CD14-positive monocyte (primary cell): ENCODE measurements at regions not wholly inside any gene's neighbourhood (a gene's known extent, or its start where the extent isn't known, plus 50 kb on each side); places are given as distances from the start of the nearest gene placed in this dataset.

Experiments used
- DNase-seq, 3 donors: peaks; one replicate each; pipeline ENCODE4 v3.0.0-alpha.2; 2011 to 2022
- H2AFZ ChIP-seq: 2 replicates; pipeline ENCODE4 v1.6.0; 2012; ENCODE audit warnings: mild to moderate bottlenecking, low read depth, low read length, inconsistent platforms; ENCODE audit not compliant: insufficient read depth, poor library complexity, severe bottlenecking
- H3K27ac ChIP-seq, 2 donors: 1 replicate in 1 of 2; 2 replicates in 1 of 2; pipeline ENCODE4 v1.5.1; 2012 to 2013; ENCODE audit warnings: low read length in 2 of 2, control low read depth in 1 of 2, inconsistent platforms in 1 of 2, low read depth in 1 of 2, mild to moderate bottlenecking in 1 of 2
- H3K27me3 ChIP-seq, 2 donors: one replicate each; pipeline versions ENCODE4 v1.6.0 to v1.6.1; 2011 to 2013; ENCODE audit warnings: low read length in 2 of 2; ENCODE audit not compliant: control insufficient read depth in 2 of 2, insufficient read depth in 2 of 2
- H3K36me3 ChIP-seq, 2 donors: replicated peaks in 1 of 2; 1 replicate in 1 of 2; 2 replicates in 1 of 2; pipeline versions ENCODE4 v1.5.1 to v1.6.1; 2012 to 2013; ENCODE audit warnings: low read length in 2 of 2, control low read depth in 1 of 2, inconsistent platforms in 1 of 2, mild to moderate bottlenecking in 1 of 2; ENCODE audit not compliant: insufficient read depth in 2 of 2, control insufficient read depth in 1 of 2
- H3K4me1 ChIP-seq, 2 donors: 1 replicate in 1 of 2; 2 replicates in 1 of 2; pipeline versions ENCODE4 v1.5.1 to v1.6.1; 2012 to 2013; ENCODE audit warnings: low read length in 2 of 2, control low read depth in 1 of 2, inconsistent platforms in 1 of 2, mild to moderate bottlenecking in 1 of 2, moderate library complexity in 1 of 2; ENCODE audit not compliant: insufficient read depth in 2 of 2, control insufficient read depth in 1 of 2
- H3K4me2 ChIP-seq: replicated peaks from 2 replicates; pipeline ENCODE3; 2012; ENCODE audit warnings: low read length, moderate library complexity, mild to moderate bottlenecking; ENCODE audit not compliant: poor library complexity, severe bottlenecking; ENCODE audit errors: extremely low read depth
- H3K4me3 ChIP-seq, 3 experiments: fragments of 200-600 bp in 1 of 3; sonication (generic) in 1 of 3; replicated peaks in 1 of 3; 1 replicate in 2 of 3; 2 replicates in 1 of 3; pipeline ENCODE4 v1.5.1; 2011 to 2013; ENCODE audit warnings: low read length in 3 of 3, mild to moderate bottlenecking in 3 of 3, control low read depth in 2 of 3, low read depth in 2 of 3, inconsistent platforms in 1 of 3, moderate library complexity in 1 of 3
- H3K79me2 ChIP-seq: 2 replicates; pipeline ENCODE4 v1.6.0; 2012; ENCODE audit warnings: mild to moderate bottlenecking, control low read depth, inconsistent platforms, low read length, moderate library complexity; ENCODE audit not compliant: insufficient read depth
- H3K9ac ChIP-seq: 2 replicates; pipeline ENCODE4 v1.6.0; 2017; ENCODE audit warnings: low read length, mild to moderate bottlenecking; ENCODE audit not compliant: insufficient read depth, poor library complexity, severe bottlenecking
- H3K9me3 ChIP-seq, 2 donors: replicated peaks in 1 of 2; 1 replicate in 1 of 2; 2 replicates in 1 of 2; pipeline versions ENCODE4 v1.5.1 to v1.6.1; 2012 to 2013; ENCODE audit warnings: low read length in 2 of 2, control low read depth in 1 of 2; ENCODE audit not compliant: control insufficient read depth in 1 of 2, insufficient read depth in 1 of 2
- H4K20me1 ChIP-seq: 2 replicates; pipeline ENCODE4 v1.6.0; 2012; ENCODE audit warnings: mild to moderate bottlenecking, low read length, control low read depth, moderate library complexity; ENCODE audit not compliant: insufficient read depth
- H3K27ac Mint-ChIP-seq, 7 donors: one replicate each; pipeline ENCODE4 v1.8.0; 2020; ENCODE audit warnings: mild to moderate bottlenecking in 7 of 7, mixed read lengths in 7 of 7, moderate library complexity in 6 of 7, inconsistent platforms in 2 of 7
- H3K27me3 Mint-ChIP-seq, 3 donors: one replicate each; pipeline ENCODE4 v1.8.0; 2021 to 2022; ENCODE audit warnings: low read depth in 3 of 3, mild to moderate bottlenecking in 3 of 3, mixed read lengths in 3 of 3, moderate library complexity in 3 of 3, inconsistent platforms in 1 of 3
- H3K36me3 Mint-ChIP-seq, 2 donors: one replicate each; pipeline ENCODE4 v1.8.0; 2020; ENCODE audit warnings: mixed read lengths in 2 of 2, inconsistent platforms in 1 of 2, mild to moderate bottlenecking in 1 of 2
- H3K4me1 Mint-ChIP-seq: one replicate; pipeline ENCODE4 v1.8.0; 2020; ENCODE audit warnings: mild to moderate bottlenecking, mixed read lengths
- H3K4me3 Mint-ChIP-seq, 2 donors: one replicate each; pipeline ENCODE4 v1.8.0; 2020; ENCODE audit warnings: mild to moderate bottlenecking in 2 of 2, mixed read lengths in 2 of 2, moderate library complexity in 1 of 2
- H3K9me3 Mint-ChIP-seq, 7 donors: one replicate each; pipeline ENCODE4 v1.8.0; 2020 to 2022; ENCODE audit warnings: mixed read lengths in 7 of 7, mild to moderate bottlenecking in 6 of 7, moderate library complexity in 6 of 7, inconsistent platforms in 2 of 7
- WGBS: methylation state at CpG from one replicate; pipeline ENCODE4 v1.1.5; 2013; ENCODE audit warnings: missing lambda C conversion rate; ENCODE audit not compliant: insufficient coverage; 5-methylcytosine and 5-hydroxymethylcytosine counted together
- intact Hi-C, 2 donors: fragments of 100-400 bp; cut with micrococcal nuclease; formaldehyde crosslinking; loops; one replicate each; pipeline versions ENCODE4 v1.15.0 to v1.15.1; 2023
- TF ChIP-seq, protein P1 (sequence below): fragments of 200-600 bp; IDR thresholded peaks from one replicate; pipeline ENCODE4 v1.8.0; 2022; ENCODE audit warnings: antibody characterized with exemption, mild to moderate bottlenecking

DNA sequence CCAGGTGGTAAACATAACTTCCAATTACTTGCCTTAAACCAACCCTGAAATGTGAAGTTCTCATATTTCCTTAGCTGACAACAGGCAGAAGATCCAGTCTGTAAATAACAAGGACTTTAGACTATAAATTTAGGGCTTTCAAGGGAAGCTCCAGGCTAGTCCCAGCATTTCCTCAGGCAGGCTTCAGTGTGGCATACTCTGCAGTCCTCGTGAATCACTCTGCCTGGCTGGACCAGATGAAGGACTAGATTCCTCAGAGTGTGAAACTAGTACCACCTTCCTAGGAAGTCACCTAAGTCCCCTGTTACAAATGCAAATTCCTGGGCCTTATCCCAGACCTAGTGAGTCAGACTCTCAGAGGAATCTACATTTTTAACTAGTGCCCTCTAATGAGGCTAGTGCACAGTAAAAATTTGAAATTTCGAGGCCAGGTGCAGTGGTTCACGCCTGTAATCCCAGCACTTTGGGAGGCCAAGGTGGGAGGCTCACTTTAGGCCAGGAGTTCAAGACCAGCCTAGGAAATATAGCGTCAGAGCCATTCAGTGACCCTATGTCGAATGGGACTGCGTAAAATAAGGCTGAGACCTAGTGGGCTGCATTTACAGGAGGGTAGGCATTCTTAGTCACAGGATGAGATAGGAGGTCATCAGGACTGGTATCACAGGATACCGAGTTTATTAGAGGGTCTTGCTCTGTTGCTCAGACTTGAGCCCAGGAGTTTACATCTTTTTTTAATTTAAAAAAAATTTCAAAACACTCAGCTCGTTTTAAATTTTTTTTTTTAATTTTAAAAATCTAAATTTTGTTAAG, 279.6 kb upstream of the JARID2 start:
- no peak for DNase-seq
- Mint-ChIP-seq H3K9me3 (peaks cover 4 to 7% (median 5%) of the 10 kb centered on the region in 7 donors), H3K4me3 (no peak overlapping the region), H3K36me3 (peaks cover 4 to 9% of the 10 kb centered on the region in 2 donors), H3K4me1 (peaks cover 30% of the 10 kb centered on the region), H3K27ac (peak overlapping the region in 5 of 7 donors; percentile 76 to 93 (median 77)), H3K27me3 (no peaks in the 10 kb centered on the region)
- Histone ChIP-seq H4K20me1 (no peaks in the 10 kb centered on the region), H3K9me3 (peaks cover 0 to 4% of the 10 kb centered on the region in 2 donors), H3K27me3 (no peaks in the 10 kb centered on the region), H3K36me3 (no peaks in the 10 kb centered on the region), H3K79me2 (no peaks in the 10 kb centered on the region), H3K4me2 (no peak overlapping the region), H3K27ac (peak overlapping the region in 1 of 2 donors; percentile 80), H3K4me1 (peaks cover 21 to 22% of the 10 kb centered on the region in 2 donors), H3K4me3 (no peak overlapping the region), H3K9ac (no peak overlapping the region), H2AFZ (no peak overlapping the region)
- TF ChIP-seq, protein P1, sequence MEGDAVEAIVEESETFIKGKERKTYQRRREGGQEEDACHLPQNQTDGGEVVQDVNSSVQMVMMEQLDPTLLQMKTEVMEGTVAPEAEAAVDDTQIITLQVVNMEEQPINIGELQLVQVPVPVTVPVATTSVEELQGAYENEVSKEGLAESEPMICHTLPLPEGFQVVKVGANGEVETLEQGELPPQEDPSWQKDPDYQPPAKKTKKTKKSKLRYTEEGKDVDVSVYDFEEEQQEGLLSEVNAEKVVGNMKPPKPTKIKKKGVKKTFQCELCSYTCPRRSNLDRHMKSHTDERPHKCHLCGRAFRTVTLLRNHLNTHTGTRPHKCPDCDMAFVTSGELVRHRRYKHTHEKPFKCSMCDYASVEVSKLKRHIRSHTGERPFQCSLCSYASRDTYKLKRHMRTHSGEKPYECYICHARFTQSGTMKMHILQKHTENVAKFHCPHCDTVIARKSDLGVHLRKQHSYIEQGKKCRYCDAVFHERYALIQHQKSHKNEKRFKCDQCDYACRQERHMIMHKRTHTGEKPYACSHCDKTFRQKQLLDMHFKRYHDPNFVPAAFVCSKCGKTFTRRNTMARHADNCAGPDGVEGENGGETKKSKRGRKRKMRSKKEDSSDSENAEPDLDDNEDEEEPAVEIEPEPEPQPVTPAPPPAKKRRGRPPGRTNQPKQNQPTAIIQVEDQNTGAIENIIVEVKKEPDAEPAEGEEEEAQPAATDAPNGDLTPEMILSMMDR: no peak
- intact Hi-C loops: loop anchor here in 1 of 2 donors (5.0 kb wide), 1 partner anchor 84 kb away; no protein-coding TSS in a partner anchor
- WGBS: 98% methylated on average over 6 of the region's 8 CpGs

DNA sequence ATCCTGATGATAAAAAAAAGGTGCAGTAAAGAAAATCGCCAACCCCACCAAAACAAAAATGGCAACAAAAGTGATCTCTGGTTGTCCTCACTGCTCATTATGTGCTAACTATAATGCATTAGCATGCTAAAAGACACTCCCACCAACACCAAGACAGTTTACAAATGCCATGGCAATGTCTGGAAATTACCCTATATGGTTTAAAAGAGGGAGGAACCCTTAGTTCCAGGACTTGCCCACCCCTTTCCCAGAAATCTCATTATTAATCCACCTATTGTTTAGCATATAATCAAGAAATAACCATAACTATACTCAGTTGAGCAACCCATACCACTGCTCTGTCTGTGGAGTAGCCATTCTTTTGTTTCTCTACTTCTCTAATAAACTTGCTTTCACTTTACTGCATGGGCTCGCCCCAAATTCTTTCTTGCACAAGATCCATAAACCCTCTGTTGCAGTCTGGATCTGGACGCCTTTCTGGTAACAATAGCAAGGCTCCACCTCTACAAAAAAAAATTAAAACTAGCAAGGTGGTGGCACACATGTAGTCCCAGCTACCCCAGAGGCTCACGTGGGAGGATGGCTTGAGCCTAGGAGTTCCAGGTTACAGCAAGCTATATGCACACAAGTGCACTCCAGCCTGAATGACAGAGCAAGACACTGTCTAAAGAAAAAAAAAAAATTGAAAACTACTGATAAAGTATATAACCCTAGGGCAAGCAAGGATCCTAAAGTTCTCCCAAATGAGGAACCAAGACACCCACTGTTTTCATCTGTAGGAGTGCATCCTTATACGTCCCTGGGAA, 278.8 kb upstream of the JARID2 start:
- peak overlapping the region; percentile 70 for H3K4me2 ChIP-seq
- peak; percentile 54 to 69 (median 55) for DNase-seq
- Mint-ChIP-seq H3K4me3 (peak overlapping the region; percentile 72 to 88), H3K36me3 (peaks cover 4 to 9% of the 10 kb centered on the region in 2 donors), H3K27me3 (no peaks in the 10 kb centered on the region), H3K9me3 (peaks cover 4 to 7% (median 5%) of the 10 kb centered on the region in 7 donors), H3K4me1 (peaks cover 30% of the 10 kb centered on the region), H3K27ac (peak overlapping the region; percentile 87 to 93 (median 92))
- H3K27me3 ChIP-seq: no peaks in the 10 kb centered on the region
- H3K9ac ChIP-seq: peak overlapping the region; percentile 33
- no peaks in the 10 kb centered on the region for H3K36me3 ChIP-seq
- peak overlapping the region; percentile 47 for H2AFZ ChIP-seq
- H3K27ac ChIP-seq: peak overlapping the region; percentile 61 to 80
- intact Hi-C loops: loop anchor here in 1 of 2 donors (5.0 kb wide), 1 partner anchor 85 kb away; no protein-coding TSS in a partner anchor
- peaks cover 0 to 4% of the 10 kb centered on the region in 2 donors for H3K9me3 ChIP-seq
- H3K4me3 ChIP-seq: peak overlapping the region; percentile 17 to 62 (median 60)
- peaks cover 21 to 22% of the 10 kb centered on the region in 2 donors for H3K4me1 ChIP-seq
- 0% methylated on average over 1 of the region's 5 CpGs for WGBS
- TF ChIP-seq, protein P1: no peak
- no peaks in the 10 kb centered on the region for H4K20me1 ChIP-seq
- H3K79me2 ChIP-seq: no peaks in the 10 kb centered on the region
